ENCODE measurements at regions not wholly inside any gene's neighbourhood (a gene's known extent, or its start where the extent isn't known, plus 50 kb on each side); places are given as distances from the start of the nearest gene placed in this dataset.

- DNase-seq (ENCODE audit: low read depth in 2 of 3, low spot score in 1 of 3): no peak
These were observed 103.6 kb upstream of the PFN2 start for GRCh38 chr3:150074277-150074676.

- DNase-seq (ENCODE audit: low read depth in 2 of 3, low spot score in 1 of 3): no peak
These were observed 102.8 kb upstream of the PFN2 start for GRCh38 chr3:150073513-150073912.

- DNase-seq (ENCODE audit: low read depth in 2 of 3, low spot score in 1 of 3): no peak
These were observed 102.3 kb upstream of the PFN2 start for GRCh38 chr3:150073031-150073430.

- DNase-seq (ENCODE audit: low read depth in 2 of 3, low spot score in 1 of 3): no peak
These were observed 101.9 kb upstream of the PFN2 start for GRCh38 chr3:150072576-150072975.

- no peak for DNase-seq (ENCODE audit: low read depth in 2 of 3, low spot score in 1 of 3)
These were observed 99.6 kb upstream of the PFN2 start for GRCh38 chr3:150070271-150070670.

- DNase-seq (ENCODE audit: low read depth in 2 of 3, low spot score in 1 of 3): no peak
These were observed 98.9 kb upstream of the PFN2 start for GRCh38 chr3:150069633-150070032.

GRCh38 chr3:150069154-150069527 lies 98.4 kb upstream of the PFN2 start:
- no peak for DNase-seq (ENCODE audit: low read depth in 2 of 3, low spot score in 1 of 3)

GRCh38 chr3:150068440-150069153 lies 97.9 kb upstream of the PFN2 start:
- no peak for DNase-seq (ENCODE audit: low read depth in 2 of 3, low spot score in 1 of 3)

GRCh38 chr3:150067561-150067960 lies 96.9 kb upstream of the PFN2 start:
- no peak for DNase-seq (ENCODE audit: low read depth in 2 of 3, low spot score in 1 of 3)

GRCh38 chr3:150064971-150065370 lies 94.3 kb upstream of the PFN2 start:
- DNase-seq (ENCODE audit: low read depth in 2 of 3, low spot score in 1 of 3): no peak

- DNase-seq (ENCODE audit: low read depth in 2 of 3, low spot score in 1 of 3): no peak
These were observed 92.5 kb upstream of the PFN2 start for GRCh38 chr3:150063237-150063636.

GRCh38 chr3:150062492-150062891 lies 91.8 kb upstream of the PFN2 start:
- no peak for DNase-seq (ENCODE audit: low read depth in 2 of 3, low spot score in 1 of 3)

- DNase-seq (ENCODE audit: low read depth in 2 of 3, low spot score in 1 of 3): no peak
These were observed 90.8 kb upstream of the PFN2 start for GRCh38 chr3:150061288-150062024.

GRCh38 chr3:150059729-150060128 lies 89.0 kb upstream of the PFN2 start:
- DNase-seq (ENCODE audit: low read depth in 2 of 3, low spot score in 1 of 3): no peak

- DNase-seq (ENCODE audit: low read depth in 2 of 3, low spot score in 1 of 3): no peak
These were observed 88.5 kb upstream of the PFN2 start for GRCh38 chr3:150059241-150059640.

- DNase-seq (ENCODE audit: low read depth in 2 of 3, low spot score in 1 of 3): no peak
These were observed 86.5 kb upstream of the PFN2 start for GRCh38 chr3:150057227-150057626.

GRCh38 chr3:150055332-150055731 lies 84.6 kb upstream of the PFN2 start:
- DNase-seq (ENCODE audit: low read depth in 2 of 3, low spot score in 1 of 3): no peak

GRCh38 chr3:150054635-150055034 lies 83.9 kb upstream of the PFN2 start:
- DNase-seq (ENCODE audit: low read depth in 2 of 3, low spot score in 1 of 3): no peak

GRCh38 chr3:150050510-150050909 lies 79.8 kb upstream of the PFN2 start:
- DNase-seq (ENCODE audit: low read depth in 2 of 3, low spot score in 1 of 3): no peak

- DNase-seq (ENCODE audit: low read depth in 2 of 3, low spot score in 1 of 3): no peak
These were observed 78.6 kb upstream of the PFN2 start for GRCh38 chr3:150049317-150049716.

- DNase-seq (ENCODE audit: low read depth in 2 of 3, low spot score in 1 of 3): no peak
These were observed 71.2 kb upstream of the PFN2 start for GRCh38 chr3:150041877-150042276.

- DNase-seq (ENCODE audit: low read depth in 2 of 3, low spot score in 1 of 3): no peak
These were observed 69.4 kb upstream of the PFN2 start for GRCh38 chr3:150040097-150040496.

- no peak for DNase-seq (ENCODE audit: low read depth in 2 of 3, low spot score in 1 of 3)
These were observed 68.1 kb upstream of the PFN2 start for GRCh38 chr3:150038830-150039229.

Measured in stimulated activated CD4-positive, alpha-beta T cell treated with anti-CD3 and anti-CD28 coated beads, Interleukin-12 subunit alpha, Interleukin-12 subunit beta, amount 100 ng/mL, for 48 hours (primary cell).